ENCODE measurements at regions not wholly inside any gene's neighbourhood (a gene's known extent, or its start where the extent isn't known, plus 50 kb on each side); places are given as distances from the start of the nearest gene placed in this dataset.
"Not testable (repeated sequence)": the region's sequence is repeated elsewhere in the genome, so short reads cannot be mapped to it uniquely, and the experiment has no call there.

- no peak for DNase-seq (ENCODE audit: extremely low spot score)
- ChIA-PET CTCF (no interaction called here), POLR2A (no interaction called here)
- TF ChIP-seq FOXA1 (IDR thresholded peaks at IDR 0.05) (no peak), ZNF384 (IDR thresholded peaks at IDR 0.05) (no peak), TARDBP (IDR thresholded peaks at IDR 0.05) (no peak), LEF1 (IDR thresholded peaks at IDR 0.05; ENCODE audit: borderline replicate concordance) (no peak), NFRKB (IDR thresholded peaks at IDR 0.05) (no peak), ELF4 (IDR thresholded peaks at IDR 0.05) (no peak), FOXM1 (IDR thresholded peaks at IDR 0.05; ENCODE audit: borderline replicate concordance) (no peak), CTBP1 (IDR thresholded peaks at IDR 0.05; ENCODE audit: borderline replicate concordance) (no peak), SP1 (IDR thresholded peaks at IDR 0.05) (no peak), L3MBTL2 (conservative IDR thresholded peaks at IDR 0.05) (no peak), BHLHE40 (IDR thresholded peaks at IDR 0.05; ENCODE audit: borderline replicate concordance) (no peak), SUZ12 (IDR thresholded peaks at IDR 0.05) (no peak), HDGF (IDR thresholded peaks at IDR 0.05; ENCODE audit: borderline replicate concordance) (no peak), FOXK2 (IDR thresholded peaks at IDR 0.05) (no peak)
- TF ChIP-seq, protein P1, sequence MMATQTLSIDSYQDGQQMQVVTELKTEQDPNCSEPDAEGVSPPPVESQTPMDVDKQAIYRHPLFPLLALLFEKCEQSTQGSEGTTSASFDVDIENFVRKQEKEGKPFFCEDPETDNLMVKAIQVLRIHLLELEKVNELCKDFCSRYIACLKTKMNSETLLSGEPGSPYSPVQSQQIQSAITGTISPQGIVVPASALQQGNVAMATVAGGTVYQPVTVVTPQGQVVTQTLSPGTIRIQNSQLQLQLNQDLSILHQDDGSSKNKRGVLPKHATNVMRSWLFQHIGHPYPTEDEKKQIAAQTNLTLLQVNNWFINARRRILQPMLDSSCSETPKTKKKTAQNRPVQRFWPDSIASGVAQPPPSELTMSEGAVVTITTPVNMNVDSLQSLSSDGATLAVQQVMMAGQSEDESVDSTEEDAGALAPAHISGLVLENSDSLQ (IDR thresholded peaks at IDR 0.05) = no peak
Observed at GRCh38 chr2:238527565-238527964, 100.8 kb downstream of the ASB1 start.

DNA sequence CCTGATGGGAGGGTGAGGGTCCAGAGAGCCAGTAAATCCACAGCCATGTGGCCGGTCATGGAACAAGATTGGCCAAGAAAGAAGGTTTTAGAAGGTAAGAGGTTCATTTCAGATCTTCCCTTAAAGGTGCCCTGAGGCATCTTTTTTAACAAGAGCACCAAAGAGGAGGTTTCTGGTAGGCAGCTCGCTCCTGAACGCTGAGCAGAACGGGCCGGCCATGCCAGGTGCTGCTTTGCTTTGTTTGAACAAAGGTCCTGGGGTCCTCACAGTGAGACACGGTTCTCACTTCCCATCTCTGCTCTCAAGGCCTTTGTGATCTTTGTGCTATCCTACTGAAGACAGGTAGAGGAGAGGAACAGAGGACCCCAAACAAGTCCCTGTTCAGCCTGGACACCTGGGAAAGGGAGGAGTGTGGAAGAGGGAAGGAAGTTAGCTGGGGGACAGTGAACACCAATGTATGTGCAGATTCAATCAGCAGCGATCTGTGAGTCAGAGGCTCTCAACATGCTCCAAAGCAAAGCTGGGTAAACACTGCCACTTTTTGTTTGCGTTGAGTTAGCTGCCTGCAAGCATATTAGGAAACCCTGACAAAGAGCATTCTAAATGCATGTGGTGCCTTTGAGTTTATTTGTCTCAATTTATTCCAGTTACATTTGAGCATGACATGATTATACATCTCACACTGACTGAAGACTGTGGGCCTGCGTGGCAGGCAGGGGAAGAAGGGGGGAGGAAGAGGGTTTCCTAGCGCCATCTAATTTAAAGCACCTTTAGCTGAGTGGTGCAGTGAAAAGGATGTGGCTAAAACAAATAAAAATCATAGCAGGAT, 102.4 kb downstream of the ASB1 start:
- TF ChIP-seq ZNF384 (IDR thresholded peaks at IDR 0.05) (no peak), SP1 (IDR thresholded peaks at IDR 0.05) (no peak), TARDBP (IDR thresholded peaks at IDR 0.05) (no peak), HDGF (IDR thresholded peaks at IDR 0.05; ENCODE audit: borderline replicate concordance) (no peak), SUZ12 (IDR thresholded peaks at IDR 0.05) (no peak), CTBP1 (IDR thresholded peaks at IDR 0.05; ENCODE audit: borderline replicate concordance) (no peak), ELF4 (IDR thresholded peaks at IDR 0.05) (no peak), FOXA1 (IDR thresholded peaks at IDR 0.05) (no peak), NFRKB (IDR thresholded peaks at IDR 0.05) (no peak), BHLHE40 (IDR thresholded peaks at IDR 0.05; ENCODE audit: borderline replicate concordance) (no peak)
- CTCF ChIA-PET = no interaction called here
- POLR2A ChIA-PET = no interaction called here
- DNase-seq (ENCODE audit: extremely low spot score) = no peak

DNA sequence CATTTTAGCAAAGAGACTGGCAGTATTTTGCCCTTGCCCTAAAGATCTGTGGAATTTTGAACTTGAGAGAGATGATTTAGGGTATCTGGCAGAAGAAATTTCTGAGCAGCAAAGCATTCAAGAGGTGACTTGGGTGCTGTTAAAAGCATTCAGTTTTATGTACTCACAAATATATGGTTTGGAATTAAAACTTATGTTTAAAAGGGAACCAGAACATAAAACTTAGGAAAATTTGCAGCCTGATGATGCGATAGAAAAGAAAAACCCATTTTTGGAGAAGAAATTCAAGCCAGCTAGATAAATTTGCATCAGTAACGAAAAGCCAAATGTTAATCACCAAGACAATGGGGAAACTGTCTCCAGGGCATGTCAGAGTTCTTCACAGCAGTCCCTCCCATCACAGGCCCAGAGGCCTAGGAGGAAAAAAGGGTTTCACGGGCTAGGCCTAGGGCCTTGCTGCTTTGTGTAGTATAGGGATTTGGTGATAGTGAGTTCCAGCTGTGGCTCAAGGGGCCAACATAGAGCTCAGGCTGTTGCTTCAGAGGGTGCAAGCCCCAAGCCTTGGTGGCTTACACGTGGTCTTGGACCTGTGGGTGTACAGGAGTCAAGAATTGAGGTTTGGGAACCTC, 104.4 kb downstream of the ASB1 start:
- DNase-seq (ENCODE audit: extremely low spot score); POLR2A ChIA-PET; CTCF ChIA-PET: not testable (repeated sequence)

- CTCF ChIA-PET; POLR2A ChIA-PET; DNase-seq (ENCODE audit: extremely low spot score): not testable (repeated sequence)
Observed at GRCh38 chr2:238543732-238544131, 117.0 kb downstream of the ASB1 start.

GRCh38 chr2:238548902-238549462, 122.3 kb downstream of the ASB1 start:
- DNase-seq (ENCODE audit: extremely low spot score) = no peak
- TF ChIP-seq TARDBP (IDR thresholded peaks at IDR 0.05) (no peak), BHLHE40 (IDR thresholded peaks at IDR 0.05; ENCODE audit: borderline replicate concordance) (no peak), ZNF384 (IDR thresholded peaks at IDR 0.05) (no peak), FOXK2 (IDR thresholded peaks at IDR 0.05) (no peak), ARNT (IDR thresholded peaks at IDR 0.05) (no peak), NFRKB (IDR thresholded peaks at IDR 0.05) (no peak)
- TF ChIP-seq, protein P1 (IDR thresholded peaks at IDR 0.05) = no peak
- POLR2A ChIA-PET = no interaction called here
- CTCF ChIA-PET = no interaction called here

GRCh38 chr2:238549866-238550265, 123.1 kb downstream of the ASB1 start:
- DNase-seq (ENCODE audit: extremely low spot score) = no peak
- CTCF ChIA-PET = no interaction called here
- POLR2A ChIA-PET = no interaction called here
- TF ChIP-seq SUZ12 (IDR thresholded peaks at IDR 0.05) = no peak
- no peak for TF ChIP-seq ARNT (IDR thresholded peaks at IDR 0.05)
- TF ChIP-seq SP1 (IDR thresholded peaks at IDR 0.05) = no peak
- TF ChIP-seq TARDBP (IDR thresholded peaks at IDR 0.05) = no peak
- no peak for TF ChIP-seq HDGF (IDR thresholded peaks at IDR 0.05; ENCODE audit: borderline replicate concordance)
- no peak for TF ChIP-seq NFRKB (IDR thresholded peaks at IDR 0.05)
- no peak for TF ChIP-seq CTBP1 (IDR thresholded peaks at IDR 0.05; ENCODE audit: borderline replicate concordance)
- no peak for TF ChIP-seq BHLHE40 (IDR thresholded peaks at IDR 0.05; ENCODE audit: borderline replicate concordance)
- TF ChIP-seq, protein P1 (IDR thresholded peaks at IDR 0.05) = no peak
- no peak for TF ChIP-seq ELF4 (IDR thresholded peaks at IDR 0.05)

DNA sequence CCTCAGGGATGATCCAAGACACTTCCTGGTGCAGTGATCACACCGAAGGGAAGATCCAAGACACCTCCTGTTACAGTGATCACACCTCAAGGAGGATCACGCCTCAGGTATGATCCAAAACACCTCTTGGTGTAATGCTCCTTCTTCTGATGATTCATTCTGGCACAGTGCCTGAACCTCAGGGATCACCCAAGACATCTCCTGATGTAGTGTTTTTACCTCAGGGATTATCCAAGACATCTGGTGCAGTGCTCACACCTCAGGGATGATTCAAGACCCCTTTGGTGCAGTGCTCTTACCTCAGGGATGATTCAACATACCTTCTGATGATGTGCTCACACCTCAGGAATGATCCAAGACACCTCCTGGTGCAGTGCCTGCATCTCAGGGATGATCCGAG, 124.4 kb downstream of the ASB1 start:
- TF ChIP-seq L3MBTL2 (conservative IDR thresholded peaks at IDR 0.05) = no peak
- no peak for TF ChIP-seq FOXA1 (IDR thresholded peaks at IDR 0.05)
- no peak for TF ChIP-seq ELF4 (IDR thresholded peaks at IDR 0.05)
- TF ChIP-seq HDGF (IDR thresholded peaks at IDR 0.05; ENCODE audit: borderline replicate concordance) = no peak
- TF ChIP-seq, protein P1 (IDR thresholded peaks at IDR 0.05) = no peak
- no peak for TF ChIP-seq ARNT (IDR thresholded peaks at IDR 0.05)
- TF ChIP-seq FOXM1 (IDR thresholded peaks at IDR 0.05; ENCODE audit: borderline replicate concordance) = no peak
- TF ChIP-seq SUZ12 (IDR thresholded peaks at IDR 0.05) = no peak
- ChIA-PET CTCF (no interaction called here), POLR2A (no interaction called here)
- no peak for DNase-seq (ENCODE audit: extremely low spot score)
